ENCODE measurements at regions not wholly inside any gene's neighbourhood (a gene's known extent, or its start where the extent isn't known, plus 50 kb on each side); places are given as distances from the start of the nearest gene placed in this dataset.

DNA sequence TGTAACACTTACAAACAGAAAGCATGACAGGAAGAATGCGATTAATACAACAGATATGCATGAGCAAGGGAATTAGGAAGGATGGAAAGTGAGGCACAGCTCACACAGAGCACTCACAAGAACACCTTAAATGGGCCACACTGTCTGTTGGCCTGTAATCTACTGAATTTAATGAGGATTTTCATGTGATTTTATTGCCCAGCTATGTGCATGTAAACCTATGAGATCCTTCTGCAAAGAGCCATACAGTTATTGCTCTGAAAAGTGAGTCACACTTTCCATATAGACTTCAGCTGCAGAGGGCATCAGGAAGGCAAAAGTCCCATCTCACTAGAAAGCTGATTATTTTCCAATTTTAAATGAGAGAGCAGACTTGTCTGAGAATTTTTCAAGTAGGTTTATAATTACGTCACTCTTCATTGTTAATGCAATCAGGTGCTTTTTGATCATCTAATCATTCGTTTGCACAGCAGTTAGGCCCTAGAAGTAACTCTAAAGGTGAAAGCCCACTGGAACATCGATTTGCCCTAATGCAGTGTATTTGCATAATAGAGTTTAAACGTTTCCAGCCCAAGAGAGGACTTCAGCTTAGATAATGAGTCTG is 832.7 kb upstream of the INTU start:
- Histone ChIP-seq H3K4me1 (ENCODE audit: insufficient read depth, low read length) (no peaks in the 10 kb centered on the region), H3K4me3 (ENCODE audit: low read length) (no peak overlapping the region), H3K27ac (ENCODE audit: low read length) (no peak overlapping the region), H3K9me3 (ENCODE audit: insufficient read depth, low read depth, low read length) (no peaks in the 10 kb centered on the region), H3K27me3 (ENCODE audit: insufficient read depth, low read length) (no peaks in the 10 kb centered on the region), H3K36me3 (ENCODE audit: insufficient read depth, low read depth, low read length) (no peaks in the 10 kb centered on the region), H3K9ac (ENCODE audit: low read depth, low read length) (no peak overlapping the region)

DNA sequence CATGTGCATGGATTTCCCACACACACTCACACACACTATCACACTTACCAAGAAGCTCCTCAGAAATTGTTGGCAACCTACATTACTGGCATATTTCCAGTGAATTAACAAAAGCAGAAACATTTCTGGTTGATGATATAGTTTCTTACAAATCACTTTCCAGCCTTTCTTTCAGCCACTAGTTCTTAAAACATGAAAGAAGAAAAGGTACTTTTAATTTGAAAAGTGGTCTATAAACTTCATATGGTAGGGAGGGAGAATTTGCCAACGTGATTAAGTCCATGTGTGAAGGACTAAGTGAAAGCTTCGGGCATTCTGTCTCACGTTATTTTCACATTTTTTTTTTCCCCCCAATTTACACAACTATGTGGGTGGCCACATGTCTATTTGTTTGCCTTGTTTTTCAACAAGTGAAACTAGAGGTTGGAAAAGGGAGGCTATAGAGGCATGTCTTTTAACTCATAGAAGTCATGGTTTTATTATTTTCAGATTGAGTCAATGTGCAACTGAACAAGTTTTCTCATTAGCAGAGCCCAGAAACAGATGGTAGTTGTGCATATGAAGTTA is 832.1 kb upstream of the INTU start:
- Histone ChIP-seq H3K4me1 (ENCODE audit: insufficient read depth, low read length) (no peaks in the 10 kb centered on the region), H3K27ac (ENCODE audit: low read length) (no peak overlapping the region), H3K4me3 (ENCODE audit: low read length) (no peak overlapping the region), H3K36me3 (ENCODE audit: insufficient read depth, low read depth, low read length) (no peaks in the 10 kb centered on the region), H3K9me3 (ENCODE audit: insufficient read depth, low read depth, low read length) (no peaks in the 10 kb centered on the region), H3K27me3 (ENCODE audit: insufficient read depth, low read length) (no peaks in the 10 kb centered on the region), H3K9ac (ENCODE audit: low read depth, low read length) (no peak overlapping the region)

DNA sequence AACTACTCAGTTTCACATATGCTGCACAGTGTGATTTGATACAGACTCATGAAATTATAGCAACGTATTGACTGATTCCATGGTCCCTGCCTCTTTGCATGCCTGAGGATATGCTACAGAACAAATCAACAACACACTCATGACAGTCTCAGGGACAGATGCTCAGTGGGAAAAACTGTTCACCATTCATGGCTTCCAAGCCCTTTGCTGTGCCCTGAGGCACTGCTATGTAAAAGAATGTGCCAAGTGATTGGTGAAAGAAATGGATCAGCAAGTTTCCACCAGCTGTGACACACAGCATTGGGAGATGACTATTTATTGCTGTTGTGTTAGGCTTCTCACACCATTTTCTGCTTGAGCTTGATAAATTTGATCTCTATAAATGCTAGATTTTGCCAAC is 825.6 kb upstream of the INTU start:
- Histone ChIP-seq H3K36me3 (ENCODE audit: insufficient read depth, low read depth, low read length) (no peaks in the 10 kb centered on the region), H3K9me3 (ENCODE audit: insufficient read depth, low read depth, low read length) (no peaks in the 10 kb centered on the region), H3K4me1 (ENCODE audit: insufficient read depth, low read length) (no peaks in the 10 kb centered on the region), H3K9ac (ENCODE audit: low read depth, low read length) (no peak overlapping the region), H3K27me3 (ENCODE audit: insufficient read depth, low read length) (no peaks in the 10 kb centered on the region), H3K27ac (ENCODE audit: low read length) (no peak overlapping the region), H3K4me3 (ENCODE audit: low read length) (no peak overlapping the region)

DNA sequence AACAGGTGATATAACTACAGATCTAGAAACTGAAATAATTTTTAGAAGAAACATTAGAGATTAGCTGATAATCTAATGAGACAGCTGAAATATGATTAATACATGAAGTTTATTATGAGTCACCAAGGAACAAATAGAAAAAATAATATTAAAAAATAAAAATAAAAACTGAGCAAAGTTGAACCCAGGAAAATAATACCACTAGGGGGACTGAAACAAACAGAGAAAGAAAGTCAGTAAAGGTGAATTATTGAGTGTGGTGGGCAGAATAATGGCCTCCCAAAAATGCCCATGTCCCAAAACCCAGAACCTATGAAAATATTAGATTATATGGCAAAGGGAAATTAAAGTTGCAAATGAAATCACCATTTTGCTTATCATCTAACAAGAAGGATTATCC is 820.7 kb upstream of the INTU start:
- no peak overlapping the region for H3K27ac ChIP-seq (ENCODE audit: low read length)
- H3K4me1 ChIP-seq (ENCODE audit: insufficient read depth, low read length) = no peaks in the 10 kb centered on the region
- no peaks in the 10 kb centered on the region for H3K27me3 ChIP-seq (ENCODE audit: insufficient read depth, low read length)
- H3K4me3 ChIP-seq (ENCODE audit: low read length) = no peak overlapping the region
- H3K9me3 ChIP-seq (ENCODE audit: insufficient read depth, low read depth, low read length) = no peaks in the 10 kb centered on the region
- H3K9ac ChIP-seq (ENCODE audit: low read depth, low read length) = no peak overlapping the region
- no peaks in the 10 kb centered on the region for H3K36me3 ChIP-seq (ENCODE audit: insufficient read depth, low read depth, low read length)

DNA sequence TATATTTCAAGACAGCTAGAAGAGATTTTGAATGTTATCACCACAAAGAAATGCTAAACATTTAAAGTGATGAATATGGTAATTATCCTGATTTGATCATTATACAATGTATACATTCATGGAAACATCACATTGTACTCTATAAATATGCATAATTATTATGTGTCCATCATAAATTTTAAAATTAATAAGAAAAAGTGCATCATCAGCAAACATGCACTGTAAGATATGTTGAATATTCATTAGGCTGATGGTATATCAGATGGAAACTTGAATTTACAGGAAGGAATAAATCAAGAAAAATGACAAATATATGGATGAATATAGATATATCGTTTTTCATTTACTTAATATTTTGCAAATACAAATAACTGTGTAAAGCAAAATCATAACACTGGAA is 812.1 kb upstream of the INTU start:
- Histone ChIP-seq H3K9ac (ENCODE audit: low read depth, low read length) (no peak overlapping the region), H3K27me3 (ENCODE audit: insufficient read depth, low read length) (no peaks in the 10 kb centered on the region), H3K9me3 (ENCODE audit: insufficient read depth, low read depth, low read length) (peaks cover 3% of the 10 kb centered on the region; the same call in 1 of the 2 replicates), H3K36me3 (ENCODE audit: insufficient read depth, low read depth, low read length) (no peaks in the 10 kb centered on the region), H3K27ac (ENCODE audit: low read length) (no peak overlapping the region), H3K4me3 (ENCODE audit: low read length) (no peak overlapping the region), H3K4me1 (ENCODE audit: insufficient read depth, low read length) (no peaks in the 10 kb centered on the region)

DNA sequence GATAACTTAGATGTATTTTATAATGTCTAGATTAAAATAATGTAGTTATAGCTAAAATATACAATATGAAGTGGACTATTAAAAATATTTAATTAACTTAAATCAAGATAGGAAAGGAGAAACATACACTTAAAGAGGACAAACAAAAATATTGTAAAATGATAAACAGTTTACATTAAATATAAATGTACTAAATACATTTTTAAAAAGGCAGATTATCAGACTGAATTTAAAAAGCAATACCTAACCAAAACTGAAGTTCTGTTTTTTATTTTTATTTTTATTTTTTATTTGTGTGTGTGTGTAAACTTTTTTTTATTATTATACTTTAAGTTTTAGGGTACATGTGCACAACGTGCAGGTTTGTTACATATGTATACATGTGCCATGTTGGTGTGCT is 811.6 kb upstream of the INTU start:
- Histone ChIP-seq H3K36me3 (ENCODE audit: insufficient read depth, low read depth, low read length) (no peaks in the 10 kb centered on the region), H3K9me3 (ENCODE audit: insufficient read depth, low read depth, low read length) (peaks cover 3% of the 10 kb centered on the region; the same call in 1 of the 2 replicates), H3K27ac (ENCODE audit: low read length) (no peak overlapping the region), H3K4me3 (ENCODE audit: low read length) (no peak overlapping the region), H3K9ac (ENCODE audit: low read depth, low read length) (no peak overlapping the region), H3K4me1 (ENCODE audit: insufficient read depth, low read length) (no peaks in the 10 kb centered on the region), H3K27me3 (ENCODE audit: insufficient read depth, low read length) (no peaks in the 10 kb centered on the region)

DNA sequence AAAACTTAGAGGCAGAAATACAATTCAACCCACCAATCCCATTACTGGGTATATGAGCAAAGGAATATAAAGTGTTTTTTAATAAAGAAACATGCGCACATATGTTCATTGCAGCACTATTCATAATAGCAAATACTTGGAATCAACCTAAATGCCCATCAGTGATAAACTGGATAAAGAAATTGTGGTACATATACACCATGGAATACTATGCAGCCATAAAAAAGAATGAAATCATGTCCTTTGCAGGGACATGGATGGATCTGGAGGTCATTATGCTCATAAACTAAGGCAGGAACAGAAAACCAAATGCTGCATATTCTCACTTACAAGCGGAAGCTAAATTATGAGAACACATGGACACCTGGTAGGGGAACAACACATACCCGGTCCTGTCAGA is 807.7 kb upstream of the INTU start:
- H3K9ac ChIP-seq (ENCODE audit: low read depth, low read length) = no peak overlapping the region
- H3K27me3 ChIP-seq (ENCODE audit: insufficient read depth, low read length) = no peaks in the 10 kb centered on the region
- H3K36me3 ChIP-seq (ENCODE audit: insufficient read depth, low read depth, low read length) = no peaks in the 10 kb centered on the region
- H3K9me3 ChIP-seq (ENCODE audit: insufficient read depth, low read depth, low read length) = peaks cover 3% of the 10 kb centered on the region; the same call in 1 of the 2 replicates
- H3K27ac ChIP-seq (ENCODE audit: low read length) = no peak overlapping the region
- no peaks in the 10 kb centered on the region for H3K4me1 ChIP-seq (ENCODE audit: insufficient read depth, low read length)
- H3K4me3 ChIP-seq (ENCODE audit: low read length) = no peak overlapping the region

DNA sequence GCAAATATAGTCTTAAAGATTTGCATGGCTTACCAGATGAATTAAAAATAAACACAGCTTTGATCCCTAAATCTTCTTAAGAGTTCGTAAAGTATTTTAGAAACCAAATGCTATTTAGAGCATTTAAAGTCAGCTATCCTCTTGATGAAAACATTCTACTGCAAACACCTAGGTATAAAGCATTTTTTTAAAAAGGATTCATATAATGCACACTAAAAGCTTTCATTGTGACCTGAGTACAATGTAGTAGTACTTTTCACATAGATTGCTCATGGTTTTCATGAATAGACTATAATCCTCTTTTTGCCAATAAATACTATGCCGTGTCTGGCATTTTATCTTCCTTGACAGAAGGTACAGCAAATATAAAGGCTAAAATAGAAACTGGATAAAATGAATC is 805.1 kb upstream of the INTU start:
- H3K9me3 ChIP-seq (ENCODE audit: insufficient read depth, low read depth, low read length) = peaks cover 3% of the 10 kb centered on the region; the same call in 1 of the 2 replicates
- H3K36me3 ChIP-seq (ENCODE audit: insufficient read depth, low read depth, low read length) = no peaks in the 10 kb centered on the region
- no peak overlapping the region for H3K4me3 ChIP-seq (ENCODE audit: low read length)
- H3K4me1 ChIP-seq (ENCODE audit: insufficient read depth, low read length) = no peaks in the 10 kb centered on the region
- no peaks in the 10 kb centered on the region for H3K27me3 ChIP-seq (ENCODE audit: insufficient read depth, low read length)
- no peak overlapping the region for H3K9ac ChIP-seq (ENCODE audit: low read depth, low read length)
- H3K27ac ChIP-seq (ENCODE audit: low read length) = no peak overlapping the region

DNA sequence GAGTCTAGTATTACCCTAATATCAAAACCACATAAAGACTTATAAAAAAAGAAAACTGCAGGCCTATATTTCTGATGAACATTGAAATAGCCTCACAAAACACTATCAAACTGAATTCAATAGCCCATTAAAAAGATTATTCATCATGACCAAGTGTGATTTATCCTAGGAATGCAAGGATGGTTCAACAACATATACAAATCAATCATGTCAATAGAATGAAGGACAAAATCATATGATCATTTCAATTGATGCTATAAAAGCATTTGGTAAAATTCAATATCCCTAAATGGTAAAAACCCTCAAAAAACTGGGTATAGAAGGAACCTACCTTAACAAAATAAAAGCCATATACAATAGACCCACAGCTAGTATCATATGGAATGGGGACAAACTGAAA is 797.9 kb upstream of the INTU start:
- Histone ChIP-seq H3K4me3 (ENCODE audit: low read length) (no peak overlapping the region), H3K27ac (ENCODE audit: low read length) (no peak overlapping the region), H3K9me3 (ENCODE audit: insufficient read depth, low read depth, low read length) (peaks cover 8% of the 10 kb centered on the region; the same call in 1 of the 2 replicates), H3K4me1 (ENCODE audit: insufficient read depth, low read length) (no peaks in the 10 kb centered on the region), H3K36me3 (ENCODE audit: insufficient read depth, low read depth, low read length) (no peaks in the 10 kb centered on the region), H3K27me3 (ENCODE audit: insufficient read depth, low read length) (no peaks in the 10 kb centered on the region), H3K9ac (ENCODE audit: low read depth, low read length) (no peak overlapping the region)

DNA sequence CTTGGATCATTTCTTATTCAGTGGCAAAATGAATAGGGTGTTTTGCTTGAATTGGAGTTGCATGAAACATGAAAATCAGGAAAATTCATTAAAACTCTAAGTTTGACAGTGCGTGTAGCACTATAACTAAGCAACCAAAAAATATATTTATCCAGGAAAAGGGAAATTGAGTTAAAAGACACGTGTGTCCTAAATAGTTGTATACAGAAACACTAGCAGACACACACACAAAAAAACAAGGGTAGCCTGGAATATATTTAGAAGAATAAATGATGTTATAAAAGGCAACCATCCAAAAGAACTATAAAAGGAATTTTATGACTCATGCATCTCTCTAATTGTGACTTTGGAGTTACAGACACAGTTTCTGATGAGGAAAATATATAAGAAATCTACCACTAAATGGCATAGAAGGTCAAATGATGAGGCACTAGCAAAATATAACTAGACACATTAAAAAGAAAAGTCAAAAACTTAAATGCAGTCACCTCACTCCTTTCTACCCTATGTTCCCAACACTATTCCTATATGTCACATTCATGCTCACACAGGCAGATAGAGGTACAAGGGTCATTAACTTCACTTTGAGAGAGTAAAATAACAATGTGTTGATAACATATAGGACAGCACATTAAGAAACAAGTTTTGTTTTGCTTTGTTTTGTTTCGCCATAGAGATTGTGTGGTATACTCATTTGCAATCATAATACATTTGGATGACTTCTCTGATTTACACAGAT is 793.6 kb upstream of the INTU start:
- H3K4me1 ChIP-seq (ENCODE audit: insufficient read depth, low read length) = no peaks in the 10 kb centered on the region
- H3K27ac ChIP-seq (ENCODE audit: low read length) = no peak overlapping the region
- peaks cover 20% of the 10 kb centered on the region for H3K9me3 ChIP-seq (ENCODE audit: insufficient read depth, low read depth, low read length)
- no peak overlapping the region for H3K4me3 ChIP-seq (ENCODE audit: low read length)
- H3K36me3 ChIP-seq (ENCODE audit: insufficient read depth, low read depth, low read length) = no peaks in the 10 kb centered on the region
- no peaks in the 10 kb centered on the region for H3K27me3 ChIP-seq (ENCODE audit: insufficient read depth, low read length)
- H3K9ac ChIP-seq (ENCODE audit: low read depth, low read length) = no peak overlapping the region

DNA sequence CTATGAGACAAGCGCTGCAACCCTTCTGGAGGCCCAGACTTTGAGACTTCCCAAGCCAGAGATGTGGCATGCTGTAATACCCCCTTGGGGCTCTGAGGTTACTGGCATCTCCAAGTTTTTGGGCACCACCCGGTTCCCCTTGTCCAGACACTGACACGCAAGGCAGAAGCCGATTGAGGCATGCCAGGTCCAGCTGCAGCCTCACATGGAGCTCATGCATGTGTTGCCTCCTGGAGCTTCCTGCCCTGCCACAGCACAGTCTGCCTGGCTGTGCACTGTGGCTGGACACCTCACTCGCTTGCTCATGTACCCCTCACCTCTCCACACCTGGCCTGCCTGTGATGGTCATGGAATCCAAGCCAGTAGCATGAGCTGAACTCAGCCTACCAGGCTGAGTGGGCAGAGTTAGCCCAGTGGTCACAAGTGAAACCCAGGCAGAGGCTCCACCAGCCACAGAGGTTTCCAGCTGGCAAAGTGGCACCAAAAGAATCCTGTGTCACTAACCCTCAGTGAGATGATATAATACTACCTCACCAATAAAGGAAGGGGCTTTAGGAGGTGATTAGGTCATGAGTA is 789.2 kb upstream of the INTU start:
- no peak overlapping the region for H3K9ac ChIP-seq (ENCODE audit: low read depth, low read length)
- H3K27ac ChIP-seq (ENCODE audit: low read length) = no peak overlapping the region
- no peaks in the 10 kb centered on the region for H3K27me3 ChIP-seq (ENCODE audit: insufficient read depth, low read length)
- H3K4me3 ChIP-seq (ENCODE audit: low read length) = no peak overlapping the region
- no peaks in the 10 kb centered on the region for H3K36me3 ChIP-seq (ENCODE audit: insufficient read depth, low read depth, low read length)
- no peaks in the 10 kb centered on the region for H3K4me1 ChIP-seq (ENCODE audit: insufficient read depth, low read length)
- peaks cover 12% of the 10 kb centered on the region for H3K9me3 ChIP-seq (ENCODE audit: insufficient read depth, low read depth, low read length)

DNA sequence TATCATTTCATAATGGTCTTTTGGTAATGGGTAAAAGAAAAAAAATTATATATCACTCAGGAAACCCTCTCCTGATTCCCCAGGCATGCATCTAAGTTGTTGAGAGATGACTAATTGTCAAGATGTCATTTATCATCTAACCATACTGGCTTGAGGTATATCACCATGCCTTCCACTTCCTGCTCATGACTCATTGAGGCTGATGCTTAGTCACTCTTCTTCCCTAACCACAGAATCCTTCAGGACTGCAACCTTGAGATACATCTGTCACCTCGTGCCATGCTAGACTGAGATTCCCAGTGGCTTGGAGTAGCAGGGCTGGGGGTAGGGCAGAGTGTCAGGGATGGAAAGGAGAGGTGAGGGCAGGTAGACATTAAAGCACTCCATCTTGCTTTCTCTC is 782.5 kb upstream of the INTU start:
- H3K36me3 ChIP-seq (ENCODE audit: insufficient read depth, low read depth, low read length) = no peaks in the 10 kb centered on the region
- no peak overlapping the region for H3K4me3 ChIP-seq (ENCODE audit: low read length)
- H3K27me3 ChIP-seq (ENCODE audit: insufficient read depth, low read length) = no peaks in the 10 kb centered on the region
- no peak overlapping the region for H3K27ac ChIP-seq (ENCODE audit: low read length)
- H3K9ac ChIP-seq (ENCODE audit: low read depth, low read length) = no peak overlapping the region
- no peaks in the 10 kb centered on the region for H3K9me3 ChIP-seq (ENCODE audit: insufficient read depth, low read depth, low read length)
- no peaks in the 10 kb centered on the region for H3K4me1 ChIP-seq (ENCODE audit: insufficient read depth, low read length)

Measured in iPS-20b (cell line).